ENCODE measurements at regions not wholly inside any gene's neighbourhood (a gene's known extent, or its start where the extent isn't known, plus 50 kb on each side); places are given as distances from the start of the nearest gene placed in this dataset.

DNA sequence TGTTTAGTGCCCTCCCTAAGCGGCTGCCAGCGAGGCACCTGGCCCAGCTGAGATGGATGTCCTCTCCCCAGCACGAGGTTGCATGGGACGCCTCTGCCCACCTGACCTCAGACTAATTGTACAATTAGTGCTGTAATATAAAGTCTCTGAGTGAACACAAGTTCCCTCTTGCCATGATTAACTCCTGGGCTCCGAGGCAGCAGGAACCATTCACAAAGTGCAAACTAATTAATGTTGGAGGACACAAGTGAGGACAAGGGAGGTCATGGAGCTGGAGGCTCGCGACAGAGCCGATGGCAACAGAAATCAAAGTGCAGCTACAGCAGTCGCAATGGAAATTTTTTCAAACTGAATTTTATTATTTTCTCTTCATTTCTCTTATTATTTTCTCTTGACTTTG is 156.6 kb upstream of the ADARB2 start:
- TF ChIP-seq, protein P1, sequence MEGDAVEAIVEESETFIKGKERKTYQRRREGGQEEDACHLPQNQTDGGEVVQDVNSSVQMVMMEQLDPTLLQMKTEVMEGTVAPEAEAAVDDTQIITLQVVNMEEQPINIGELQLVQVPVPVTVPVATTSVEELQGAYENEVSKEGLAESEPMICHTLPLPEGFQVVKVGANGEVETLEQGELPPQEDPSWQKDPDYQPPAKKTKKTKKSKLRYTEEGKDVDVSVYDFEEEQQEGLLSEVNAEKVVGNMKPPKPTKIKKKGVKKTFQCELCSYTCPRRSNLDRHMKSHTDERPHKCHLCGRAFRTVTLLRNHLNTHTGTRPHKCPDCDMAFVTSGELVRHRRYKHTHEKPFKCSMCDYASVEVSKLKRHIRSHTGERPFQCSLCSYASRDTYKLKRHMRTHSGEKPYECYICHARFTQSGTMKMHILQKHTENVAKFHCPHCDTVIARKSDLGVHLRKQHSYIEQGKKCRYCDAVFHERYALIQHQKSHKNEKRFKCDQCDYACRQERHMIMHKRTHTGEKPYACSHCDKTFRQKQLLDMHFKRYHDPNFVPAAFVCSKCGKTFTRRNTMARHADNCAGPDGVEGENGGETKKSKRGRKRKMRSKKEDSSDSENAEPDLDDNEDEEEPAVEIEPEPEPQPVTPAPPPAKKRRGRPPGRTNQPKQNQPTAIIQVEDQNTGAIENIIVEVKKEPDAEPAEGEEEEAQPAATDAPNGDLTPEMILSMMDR (IDR thresholded peaks at IDR 0.05) = no peak
- no peak for TF ChIP-seq EZH2 (IDR thresholded peaks at IDR 0.05)
- TF ChIP-seq EZH2phosphoT487 (IDR thresholded peaks at IDR 0.05) = no peak
